GM18520 (cell line): ENCODE measurements at regions not wholly inside any gene's neighbourhood (a gene's known extent, or its start where the extent isn't known, plus 50 kb on each side); places are given as distances from the start of the nearest gene placed in this dataset.

ENCODE experiments used
- ATAC-seq: cut with Tn5 transposase; IDR thresholded peaks from one replicate; pipeline ENCODE4 v1.9.1; 2021; ENCODE audit not compliant: unreplicated experiment

DNA sequence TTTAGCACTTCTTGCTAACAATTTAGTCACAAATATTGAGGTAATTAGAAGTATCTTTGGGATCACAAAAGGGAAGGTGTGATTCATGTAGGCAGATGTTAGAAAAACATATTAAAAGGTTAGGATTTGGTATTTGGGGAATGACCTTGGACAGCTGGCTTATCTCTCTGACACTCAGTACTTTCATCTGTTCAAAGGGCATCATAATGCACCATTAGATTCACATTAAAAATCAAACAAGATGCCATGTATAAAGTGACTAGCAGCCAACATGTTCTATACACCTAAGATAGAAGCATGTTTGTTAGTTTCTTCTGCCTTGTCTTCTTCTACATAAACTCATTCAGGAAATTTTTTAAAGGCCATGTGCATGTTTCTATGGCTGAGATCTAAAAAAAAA is 56.5 kb upstream of the ESRRG start:
- ATAC-seq: no peak

DNA sequence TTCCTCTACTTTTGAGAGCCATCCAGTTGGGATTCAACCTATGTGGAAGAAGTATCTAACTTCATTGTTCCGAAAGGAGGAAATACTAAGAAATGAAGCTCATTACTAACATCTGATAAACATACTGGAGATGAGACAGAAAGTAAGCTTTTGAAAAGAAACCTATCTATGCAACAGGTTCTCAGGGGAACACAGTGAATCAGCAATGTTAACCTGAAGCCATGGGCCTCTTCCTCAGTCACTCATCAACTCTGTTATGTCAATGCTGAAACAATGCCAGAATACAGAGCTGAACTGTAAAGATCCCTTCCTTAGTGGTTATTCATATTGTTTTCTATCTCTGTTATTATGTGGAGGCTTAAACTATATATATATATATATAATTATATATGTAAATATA is 55.5 kb upstream of the ESRRG start:
- ATAC-seq: no peak

DNA sequence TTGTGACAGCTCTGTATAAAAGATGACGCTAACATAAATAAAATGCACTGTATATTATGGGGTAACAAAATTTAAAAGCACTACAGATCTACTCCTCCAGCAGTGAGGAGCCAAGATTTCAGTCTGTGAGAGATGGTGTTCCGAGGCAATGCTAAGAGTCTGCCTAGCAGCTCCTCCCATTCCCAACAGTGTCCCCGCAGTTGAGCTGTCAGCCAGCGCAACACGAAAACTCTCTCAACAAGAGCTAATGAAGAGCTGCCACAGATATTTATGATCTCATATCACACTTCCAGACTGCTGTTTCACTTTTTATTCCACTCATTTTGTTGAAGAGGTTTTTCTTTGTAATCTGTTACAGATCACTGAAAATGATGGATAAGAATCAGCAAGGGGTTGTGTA is 53.9 kb upstream of the ESRRG start:
- ATAC-seq: no peak
